ENCODE measurements at regions not wholly inside any gene's neighbourhood (a gene's known extent, or its start where the extent isn't known, plus 50 kb on each side); places are given as distances from the start of the nearest gene placed in this dataset.

GRCh38 chr12:87642245-87642644 is 387.0 kb downstream of the C12orf50 start:
- DNase-seq (ENCODE audit: extremely low read depth, low read depth) = no peak
- TF ChIP-seq CTCF (IDR thresholded peaks at IDR 0.05; ENCODE audit: low read depth, low read length, missing control alignments) = no peak
- no peak overlapping the region for H3K4me3 ChIP-seq (replicated peaks; ENCODE audit: low read depth, low read length)

- DNase-seq (ENCODE audit: extremely low read depth, low read depth) = no peak
- no peak overlapping the region for H3K4me3 ChIP-seq (replicated peaks; ENCODE audit: low read depth, low read length)
- no peak for TF ChIP-seq CTCF (IDR thresholded peaks at IDR 0.05; ENCODE audit: low read depth, low read length, missing control alignments)
Measured at GRCh38 chr12:87618199-87618598, 411.0 kb downstream of the C12orf50 start.

GRCh38 chr12:87612996-87613395 is 416.2 kb downstream of the C12orf50 start:
- no peak for DNase-seq (ENCODE audit: extremely low read depth, low read depth)
- no peak overlapping the region for H3K4me3 ChIP-seq (replicated peaks; ENCODE audit: low read depth, low read length)
- TF ChIP-seq CTCF (IDR thresholded peaks at IDR 0.05; ENCODE audit: low read depth, low read length, missing control alignments) = no peak

- TF ChIP-seq CTCF (IDR thresholded peaks at IDR 0.05; ENCODE audit: low read depth, low read length, missing control alignments) = no peak
- H3K4me3 ChIP-seq (replicated peaks; ENCODE audit: low read depth, low read length) = no peak overlapping the region
- no peak for DNase-seq (ENCODE audit: extremely low read depth, low read depth)
Measured at GRCh38 chr12:87608321-87608720, 420.9 kb downstream of the C12orf50 start.

- DNase-seq (ENCODE audit: extremely low read depth, low read depth) = no peak
- H3K4me3 ChIP-seq (replicated peaks; ENCODE audit: low read depth, low read length) = no peak overlapping the region
- no peak for TF ChIP-seq CTCF (IDR thresholded peaks at IDR 0.05; ENCODE audit: low read depth, low read length, missing control alignments)
Measured at GRCh38 chr12:87603727-87604126, 425.5 kb downstream of the C12orf50 start.

GRCh38 chr12:87599459-87599858 is 429.7 kb downstream of the C12orf50 start:
- no peak for TF ChIP-seq CTCF (IDR thresholded peaks at IDR 0.05; ENCODE audit: low read depth, low read length, missing control alignments)
- H3K4me3 ChIP-seq (replicated peaks; ENCODE audit: low read depth, low read length) = no peak overlapping the region
- no peak for DNase-seq (ENCODE audit: extremely low read depth, low read depth)

- no peak for DNase-seq (ENCODE audit: extremely low read depth, low read depth)
- TF ChIP-seq CTCF (IDR thresholded peaks at IDR 0.05; ENCODE audit: low read depth, low read length, missing control alignments) = no peak
- no peak overlapping the region for H3K4me3 ChIP-seq (replicated peaks; ENCODE audit: low read depth, low read length)
Measured at GRCh38 chr12:87597114-87597513, 432.1 kb downstream of the C12orf50 start.

Measured in HFF-Myc (cell line).